ENCODE measurements at regions not wholly inside any gene's neighbourhood (a gene's known extent, or its start where the extent isn't known, plus 50 kb on each side); places are given as distances from the start of the nearest gene placed in this dataset.

DNA sequence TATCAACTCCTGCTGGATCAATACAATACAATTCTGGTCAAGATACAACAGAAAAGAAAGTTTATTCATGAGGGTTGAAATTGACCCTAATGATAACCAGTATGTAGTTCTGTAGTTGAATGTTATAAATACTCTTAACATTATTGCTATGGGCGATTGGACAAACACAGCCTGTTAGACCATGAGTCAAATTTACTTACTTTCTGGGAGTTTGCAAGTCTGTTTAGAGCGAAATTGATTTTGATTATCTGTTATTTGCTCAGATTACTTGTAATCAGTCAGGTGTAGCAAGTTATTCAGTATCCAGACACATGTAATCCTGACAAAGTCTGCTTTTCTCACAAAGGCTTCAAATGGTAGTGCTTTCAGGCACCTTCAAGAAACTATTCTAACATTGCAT, 216.6 kb upstream of the B3GALT2 start:
- TF ChIP-seq NR2C2 (IDR thresholded peaks at IDR 0.05; ENCODE audit: borderline replicate concordance, control insufficient read depth, insufficient read length, low read depth) (no peak), CEBPB (IDR thresholded peaks at IDR 0.05; ENCODE audit: borderline replicate concordance in 1 of 2, low read depth in 2 of 2, low read length in 2 of 2) (no peak), POLR2A (IDR thresholded peaks at IDR 0.05; ENCODE audit: low read depth, low read length) (no peak), CBFB (IDR thresholded peaks at IDR 0.05; ENCODE audit: low read depth) (no peak), RFX5 (IDR thresholded peaks at IDR 0.05; ENCODE audit: low read depth, low read length) (no peak), CHD2 (IDR thresholded peaks at IDR 0.05; ENCODE audit: borderline replicate concordance, low read depth, low read length) (no peak), ASH2L (IDR thresholded peaks at IDR 0.05; ENCODE audit: borderline replicate concordance, low read depth) (no peak), POLR2AphosphoS5 (IDR thresholded peaks at IDR 0.05; ENCODE audit: low read length) (no peak), ZSCAN29 (IDR thresholded peaks at IDR 0.05) (no peak)
- TF ChIP-seq, protein P1, sequence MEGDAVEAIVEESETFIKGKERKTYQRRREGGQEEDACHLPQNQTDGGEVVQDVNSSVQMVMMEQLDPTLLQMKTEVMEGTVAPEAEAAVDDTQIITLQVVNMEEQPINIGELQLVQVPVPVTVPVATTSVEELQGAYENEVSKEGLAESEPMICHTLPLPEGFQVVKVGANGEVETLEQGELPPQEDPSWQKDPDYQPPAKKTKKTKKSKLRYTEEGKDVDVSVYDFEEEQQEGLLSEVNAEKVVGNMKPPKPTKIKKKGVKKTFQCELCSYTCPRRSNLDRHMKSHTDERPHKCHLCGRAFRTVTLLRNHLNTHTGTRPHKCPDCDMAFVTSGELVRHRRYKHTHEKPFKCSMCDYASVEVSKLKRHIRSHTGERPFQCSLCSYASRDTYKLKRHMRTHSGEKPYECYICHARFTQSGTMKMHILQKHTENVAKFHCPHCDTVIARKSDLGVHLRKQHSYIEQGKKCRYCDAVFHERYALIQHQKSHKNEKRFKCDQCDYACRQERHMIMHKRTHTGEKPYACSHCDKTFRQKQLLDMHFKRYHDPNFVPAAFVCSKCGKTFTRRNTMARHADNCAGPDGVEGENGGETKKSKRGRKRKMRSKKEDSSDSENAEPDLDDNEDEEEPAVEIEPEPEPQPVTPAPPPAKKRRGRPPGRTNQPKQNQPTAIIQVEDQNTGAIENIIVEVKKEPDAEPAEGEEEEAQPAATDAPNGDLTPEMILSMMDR (IDR thresholded peaks at IDR 0.05 in 2 of 3, conservative IDR thresholded peaks at IDR 0.05 in 1 of 3; ENCODE audit: control insufficient read depth in 2 of 3, extremely low read depth in 1 of 3, insufficient read depth in 1 of 3, low read depth in 3 of 3, low read length in 3 of 3) = no peak
- TF ChIP-seq, protein P2, sequence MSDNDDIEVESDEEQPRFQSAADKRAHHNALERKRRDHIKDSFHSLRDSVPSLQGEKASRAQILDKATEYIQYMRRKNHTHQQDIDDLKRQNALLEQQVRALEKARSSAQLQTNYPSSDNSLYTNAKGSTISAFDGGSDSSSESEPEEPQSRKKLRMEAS (IDR thresholded peaks at IDR 0.05; ENCODE audit: low read depth, low read length) = no peak
- TF ChIP-seq, protein P3, sequence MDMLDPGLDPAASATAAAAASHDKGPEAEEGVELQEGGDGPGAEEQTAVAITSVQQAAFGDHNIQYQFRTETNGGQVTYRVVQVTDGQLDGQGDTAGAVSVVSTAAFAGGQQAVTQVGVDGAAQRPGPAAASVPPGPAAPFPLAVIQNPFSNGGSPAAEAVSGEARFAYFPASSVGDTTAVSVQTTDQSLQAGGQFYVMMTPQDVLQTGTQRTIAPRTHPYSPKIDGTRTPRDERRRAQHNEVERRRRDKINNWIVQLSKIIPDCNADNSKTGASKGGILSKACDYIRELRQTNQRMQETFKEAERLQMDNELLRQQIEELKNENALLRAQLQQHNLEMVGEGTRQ (IDR thresholded peaks at IDR 0.05; ENCODE audit: borderline replicate concordance, low read depth, low read length) = no peak
- TF ChIP-seq, protein P4, sequence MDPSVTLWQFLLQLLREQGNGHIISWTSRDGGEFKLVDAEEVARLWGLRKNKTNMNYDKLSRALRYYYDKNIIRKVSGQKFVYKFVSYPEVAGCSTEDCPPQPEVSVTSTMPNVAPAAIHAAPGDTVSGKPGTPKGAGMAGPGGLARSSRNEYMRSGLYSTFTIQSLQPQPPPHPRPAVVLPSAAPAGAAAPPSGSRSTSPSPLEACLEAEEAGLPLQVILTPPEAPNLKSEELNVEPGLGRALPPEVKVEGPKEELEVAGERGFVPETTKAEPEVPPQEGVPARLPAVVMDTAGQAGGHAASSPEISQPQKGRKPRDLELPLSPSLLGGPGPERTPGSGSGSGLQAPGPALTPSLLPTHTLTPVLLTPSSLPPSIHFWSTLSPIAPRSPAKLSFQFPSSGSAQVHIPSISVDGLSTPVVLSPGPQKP (IDR thresholded peaks at IDR 0.05; ENCODE audit: low read depth, low read length) = no peak
